Left forelimb (tissue), 1 donor: ENCODE measurements at regions not wholly inside any gene's neighbourhood (a gene's known extent, or its start where the extent isn't known, plus 50 kb on each side); places are given as distances from the start of the nearest gene placed in this dataset.
"Not testable (repeated sequence)": the region's sequence is repeated elsewhere in the genome, so short reads cannot be mapped to it uniquely, and the experiment has no call there.

Experiments
- DNase-seq: peaks from one replicate; pipeline ENCODE4 v3.0.0-alpha.2; 2018; ENCODE audit warnings: low spot score

GRCh38 chr15:58297639-58298038, 134.2 kb upstream of the LIPC start:
- no peak for DNase-seq

- no peak for DNase-seq
Measured at GRCh38 chr15:58298879-58299850, 132.6 kb upstream of the LIPC start.

- DNase-seq, result no peak
Measured at GRCh38 chr15:58302832-58303231, 129.0 kb upstream of the LIPC start.

DNA sequence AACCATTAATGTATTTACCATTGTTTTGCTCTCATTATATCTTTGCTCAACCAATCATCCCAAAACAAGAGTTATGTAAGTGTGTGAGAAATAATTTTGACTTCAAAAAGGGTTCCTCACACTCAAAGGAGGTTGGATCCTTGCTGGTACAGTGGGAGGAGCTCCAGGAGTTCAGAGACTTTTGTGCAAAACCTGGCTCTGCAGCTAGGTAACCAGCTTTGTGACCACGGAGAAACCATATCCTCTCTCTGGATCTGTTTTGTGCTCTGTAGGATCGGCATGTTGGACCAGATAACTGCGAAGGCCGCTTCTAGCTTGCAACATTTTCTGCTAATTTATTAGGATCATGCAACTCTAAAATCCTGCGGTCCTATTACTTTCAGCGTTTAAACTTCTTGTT, 128.6 kb upstream of the LIPC start:
- DNase-seq, result no peak

DNA sequence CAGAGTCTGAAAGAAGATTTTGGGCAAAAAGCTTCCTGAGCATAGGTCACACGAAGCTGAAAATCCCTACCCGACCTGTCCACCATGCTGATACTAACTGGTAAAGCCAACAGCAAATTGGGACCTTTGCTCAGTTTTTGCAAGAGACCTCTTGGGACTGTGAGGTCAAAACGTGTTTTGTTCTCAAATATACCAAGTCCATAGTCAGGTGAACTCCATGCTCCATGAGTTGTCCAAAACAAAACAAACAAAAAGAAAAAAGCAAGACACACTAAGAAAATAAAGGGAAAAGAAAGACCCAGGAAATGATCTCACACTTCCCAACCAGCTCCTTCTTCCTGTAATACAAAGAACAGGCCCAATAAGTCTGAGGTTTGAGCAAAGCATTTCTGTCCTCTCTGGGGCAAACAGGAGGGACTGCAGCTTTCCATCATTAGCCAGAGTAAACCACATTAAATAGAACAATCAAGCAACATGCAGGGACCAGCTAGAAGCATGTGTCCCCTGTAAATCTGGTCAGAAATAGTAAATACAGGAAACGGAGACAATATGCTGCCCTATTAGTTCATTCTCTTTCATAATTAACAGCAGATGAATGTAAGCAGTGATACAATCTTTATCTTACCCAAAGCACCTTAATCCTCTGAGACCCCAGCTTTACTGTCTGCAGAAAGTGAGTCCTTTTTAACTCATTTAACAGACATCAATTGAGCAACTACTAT, 125.0 kb upstream of the LIPC start:
- no peak for DNase-seq

DNA sequence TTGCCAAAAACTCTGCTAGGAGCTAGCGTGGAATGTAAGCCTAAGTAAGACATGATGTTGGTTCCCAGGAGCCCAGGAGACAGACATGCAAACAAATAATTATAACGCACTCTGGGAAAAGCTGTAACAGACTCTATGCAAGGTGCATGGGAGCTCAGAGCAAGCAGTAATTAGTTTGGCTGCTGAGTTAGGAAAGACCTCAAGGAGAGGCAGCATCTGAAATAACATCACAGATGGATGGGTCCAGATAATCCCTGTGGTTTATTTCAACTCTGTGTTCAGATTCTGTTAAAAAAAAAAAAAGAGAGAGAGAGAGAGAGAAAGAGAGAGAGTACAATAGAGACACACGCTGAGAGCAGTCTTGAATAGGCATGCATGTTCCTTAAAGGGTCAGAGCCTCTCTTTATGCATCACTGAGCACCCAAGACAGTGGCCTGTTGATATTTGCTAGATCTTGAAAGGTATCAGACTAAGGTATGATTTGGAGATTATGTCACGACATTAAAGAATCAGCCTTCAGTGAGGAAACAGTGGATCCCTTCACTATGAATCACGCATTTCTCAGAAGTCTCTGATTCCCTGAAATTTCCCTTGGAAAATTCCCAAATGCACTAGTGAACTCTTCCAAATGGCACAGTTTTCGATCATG, 124.4 kb upstream of the LIPC start:
- no peak for DNase-seq

GRCh38 chr15:58308742-58309355, 122.9 kb upstream of the LIPC start:
- no peak for DNase-seq

DNA sequence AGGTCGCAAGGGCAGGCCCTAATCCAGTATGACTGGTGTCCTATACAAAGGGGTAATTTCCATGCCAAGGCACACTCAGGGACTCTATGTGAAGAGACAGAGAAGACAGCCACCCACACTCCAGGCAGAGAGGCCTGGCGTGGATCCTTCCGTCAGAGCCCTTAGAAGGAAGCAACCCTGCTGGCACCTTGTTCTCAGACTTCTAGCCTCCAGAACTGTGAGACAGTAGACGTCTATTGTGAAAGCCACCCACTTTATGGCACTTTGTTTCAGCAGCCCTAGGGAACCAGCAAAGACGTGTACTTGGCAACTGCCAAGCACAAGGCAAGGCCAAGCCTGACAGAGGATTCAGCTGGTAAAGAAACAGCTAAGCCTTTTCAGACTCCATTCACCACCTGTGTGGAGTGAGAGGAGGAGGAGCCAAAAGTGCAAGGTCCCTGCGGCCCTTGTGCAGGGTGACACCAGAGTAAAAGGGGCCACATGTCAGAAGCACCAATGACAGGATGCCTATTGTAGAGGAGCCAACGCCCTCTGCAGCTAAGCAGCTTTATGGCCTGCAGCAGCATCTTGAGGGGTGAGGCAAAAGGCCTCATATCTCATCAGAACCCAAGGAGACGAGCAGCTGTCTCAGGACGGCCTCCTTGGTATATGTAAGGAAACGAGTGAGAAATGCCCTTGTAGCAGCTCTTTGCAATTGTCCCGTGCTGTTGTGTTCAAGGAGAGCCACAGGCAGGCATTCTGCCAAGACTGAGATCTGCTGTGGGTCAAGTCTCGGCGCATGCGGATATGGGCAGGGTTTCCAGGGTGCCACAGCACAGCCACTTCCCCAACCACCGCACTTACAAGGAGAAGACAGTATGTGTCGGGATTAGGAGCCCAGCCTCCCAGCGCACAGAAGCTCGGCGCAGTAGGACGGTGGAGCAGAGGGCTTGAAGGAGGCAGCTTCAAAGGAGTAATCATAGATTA, 121.5 kb upstream of the LIPC start:
- DNase-seq, result no peak

DNA sequence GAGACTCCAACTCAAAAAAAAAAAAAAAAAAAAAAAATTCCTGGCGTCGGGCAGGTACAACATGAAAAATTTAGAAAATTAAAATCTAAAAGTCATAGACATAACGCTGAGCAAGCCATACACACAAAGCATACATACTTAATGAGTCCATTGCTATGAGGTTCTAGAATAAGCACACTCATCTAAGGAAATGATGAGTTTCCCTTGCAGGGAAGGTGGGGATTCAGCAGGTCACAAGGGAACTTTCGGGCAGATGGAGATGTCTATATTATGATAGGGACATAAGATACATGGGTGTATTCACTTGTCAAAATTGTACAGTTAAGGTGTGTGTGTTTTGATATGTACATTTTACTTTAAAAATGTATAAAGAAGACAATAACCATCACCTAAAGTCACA, 120.2 kb upstream of the LIPC start:
- DNase-seq, result no peak

DNA sequence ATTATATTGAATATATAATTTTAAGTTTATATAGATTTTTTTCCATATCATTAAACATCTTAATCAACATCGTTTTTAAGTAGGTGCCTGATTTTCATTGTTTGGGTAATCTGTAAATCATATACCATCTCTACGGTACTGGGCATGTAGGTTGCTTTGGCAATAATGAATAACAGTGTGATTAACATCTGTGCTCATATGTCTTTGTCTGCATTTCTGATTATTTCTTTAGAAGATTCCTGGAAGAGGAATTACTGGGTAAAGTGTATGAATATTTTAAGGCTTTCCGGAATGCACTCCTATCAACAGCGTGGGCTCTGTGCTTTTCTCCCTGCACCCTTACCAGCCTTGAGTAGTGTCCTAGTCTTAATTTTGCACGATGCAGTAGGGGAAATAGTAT, 119.8 kb upstream of the LIPC start:
- DNase-seq, result no peak

- DNase-seq, result no peak
Measured at GRCh38 chr15:58313304-58313703, 118.5 kb upstream of the LIPC start.

DNA sequence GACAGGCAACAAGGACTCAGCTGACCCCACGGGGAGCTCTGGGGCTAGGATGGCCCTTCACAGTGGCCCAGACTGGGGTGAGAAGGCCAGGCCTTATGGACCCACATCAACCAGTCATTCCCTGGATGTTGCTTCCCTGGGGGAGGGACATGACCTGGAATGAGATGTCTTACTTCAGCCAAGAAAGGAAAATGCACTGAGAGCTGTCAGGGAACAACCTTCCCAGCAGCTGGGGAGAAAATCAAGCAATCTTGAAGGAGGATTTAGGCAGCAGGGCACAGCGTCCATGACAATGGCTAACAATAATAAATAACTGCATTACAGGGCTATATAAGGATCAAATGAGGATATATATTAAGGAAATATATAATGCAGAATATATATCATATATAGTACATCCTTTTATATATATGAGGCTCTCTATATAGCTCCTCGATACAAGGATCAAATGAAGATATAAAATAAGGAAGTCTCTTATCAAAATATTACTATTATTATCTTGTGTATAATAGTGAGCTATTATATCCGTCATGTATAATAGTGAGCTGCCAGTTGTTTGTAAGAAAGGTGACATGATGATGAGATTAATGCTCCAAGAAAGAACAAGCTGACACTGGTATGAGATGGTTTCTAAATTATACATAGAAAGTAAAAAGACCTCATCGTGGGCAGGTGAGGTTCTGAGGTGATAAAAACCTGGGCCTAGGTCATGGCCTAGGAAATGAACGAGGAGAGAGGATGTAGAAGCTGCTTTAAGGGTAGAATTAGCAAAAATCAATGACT, 117.8 kb upstream of the LIPC start:
- DNase-seq, result no peak

DNA sequence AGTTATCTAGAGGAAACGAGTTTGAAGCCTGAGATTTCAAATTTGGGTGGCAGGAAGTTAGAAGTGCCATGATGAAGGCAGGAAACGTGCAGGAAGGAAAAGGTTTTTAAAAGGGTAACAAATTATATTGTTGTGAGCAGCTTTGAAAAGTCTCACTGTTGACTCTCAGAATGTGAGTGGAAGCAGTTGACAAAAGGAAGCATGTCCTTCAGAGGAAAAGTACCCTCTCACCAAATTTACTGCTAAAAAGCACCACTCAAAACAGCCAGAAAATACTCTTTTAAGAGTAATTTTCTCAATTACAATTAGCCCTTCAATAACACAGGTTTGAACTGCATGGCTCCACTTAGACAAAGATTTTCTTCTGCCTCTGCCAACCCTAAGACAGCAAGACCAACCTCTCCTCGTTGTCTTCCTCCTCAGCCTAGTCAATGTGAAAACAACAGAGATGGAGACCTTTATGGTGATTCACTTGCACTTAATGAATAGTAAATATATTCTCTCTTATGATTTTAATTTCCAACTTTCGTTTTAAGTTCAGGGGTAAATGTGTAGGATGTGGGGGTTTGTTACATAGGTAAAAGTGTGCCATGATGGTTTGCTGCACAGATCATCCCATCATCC, 117.1 kb upstream of the LIPC start:
- no peak for DNase-seq

DNA sequence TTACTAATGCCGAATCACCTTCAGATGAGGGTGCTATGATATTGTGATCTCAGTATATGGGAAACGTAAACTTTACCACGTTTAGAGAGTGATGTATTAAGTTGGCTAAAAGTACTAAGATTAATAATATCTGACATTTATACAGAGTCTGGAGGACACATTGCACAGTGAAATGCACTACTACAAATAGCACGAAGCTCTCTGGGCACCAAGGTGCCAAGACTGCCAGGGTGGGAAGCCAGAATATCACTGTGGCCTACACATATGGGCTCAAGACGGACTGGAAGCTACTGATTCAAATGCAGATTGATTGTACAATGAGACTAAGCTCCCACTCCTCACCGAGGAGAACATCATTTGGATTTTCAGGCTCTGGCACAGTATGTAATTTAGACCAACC, 113.3 kb upstream of the LIPC start:
- no peak for DNase-seq

- no peak for DNase-seq
Measured at GRCh38 chr15:58321034-58321433, 110.8 kb upstream of the LIPC start.

GRCh38 chr15:58322253-58322652, 109.5 kb upstream of the LIPC start:
- DNase-seq, result no peak

DNA sequence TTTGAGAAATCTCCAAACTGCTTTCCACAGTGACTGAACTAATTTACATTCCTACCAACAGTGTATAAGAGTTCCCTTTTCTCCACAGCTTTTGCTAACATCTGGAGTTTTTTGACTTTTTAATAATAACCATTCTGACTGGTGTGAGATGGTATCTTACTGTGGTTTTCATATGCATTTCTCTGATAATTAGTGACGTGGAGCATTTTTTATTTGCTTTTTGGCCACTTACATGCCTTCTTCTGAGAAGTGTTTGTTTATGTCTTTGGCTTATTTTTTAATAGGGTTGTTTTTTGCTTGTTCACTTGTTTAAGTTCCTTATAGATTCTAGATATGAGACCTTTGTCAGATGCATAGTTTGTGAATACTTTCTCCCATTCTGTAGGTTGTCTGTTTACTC, 108.5 kb upstream of the LIPC start:
- DNase-seq, result not testable (repeated sequence)

- DNase-seq, result no peak
Measured at GRCh38 chr15:58324533-58324932, 107.3 kb upstream of the LIPC start.

- DNase-seq, result no peak
Measured at GRCh38 chr15:58327958-58328357, 103.8 kb upstream of the LIPC start.

DNA sequence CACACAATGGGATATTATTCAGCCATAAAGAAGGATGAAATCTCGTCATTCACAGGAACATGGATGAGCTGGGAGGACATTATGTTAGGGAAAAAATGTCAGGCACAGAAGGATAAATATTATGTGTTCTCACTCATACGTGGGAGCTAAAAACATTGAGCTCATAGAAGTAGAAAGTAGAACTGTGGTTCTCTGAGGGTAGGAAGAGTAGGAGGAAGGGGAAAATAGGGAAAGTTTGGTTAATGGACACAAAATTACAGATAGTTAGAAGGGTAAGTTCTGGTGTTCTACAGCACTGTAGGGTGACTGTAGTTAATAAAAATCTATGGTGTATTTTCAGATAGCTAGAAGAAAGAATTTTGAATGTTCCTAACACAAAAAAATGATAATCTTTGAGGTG, 102.6 kb upstream of the LIPC start:
- DNase-seq, result no peak
